Mammary epithelial cell (primary cell): ENCODE measurements at regions not wholly inside any gene's neighbourhood (a gene's known extent, or its start where the extent isn't known, plus 50 kb on each side); places are given as distances from the start of the nearest gene placed in this dataset.

Experiments used
- CTCF ChIP-seq, 2 donors: IDR thresholded peaks in 1 of 2; conservative IDR thresholded peaks in 1 of 2; 2 replicates each; pipeline ENCODE4 v1.5.1; 2011 to 2012; ENCODE audit warnings: inconsistent platforms in 2 of 2, low read length in 2 of 2, mild to moderate bottlenecking in 2 of 2, control low read depth in 1 of 2, low read depth in 1 of 2; ENCODE audit not compliant: insufficient read depth in 1 of 2; ENCODE audit errors: extremely low read depth in 1 of 2
- EZH2 ChIP-seq: IDR thresholded peaks from 2 replicates; pipeline ENCODE4 v1.6.1; 2012; ENCODE audit warnings: low read length, inconsistent platforms, borderline replicate concordance

GRCh38 chr13:57346786-57347185 is 179.8 kb downstream of the PRR20E start:
- no peak for TF ChIP-seq CTCF (conservative IDR thresholded peaks at IDR 0.05 in 1 of 2, IDR thresholded peaks at IDR 0.05 in 1 of 2; ENCODE audit: extremely low read depth in 1 of 2, insufficient read depth in 1 of 2, low read depth in 1 of 2, low read length in 2 of 2)
- TF ChIP-seq EZH2: no peak
